PC-9 (cell line): ENCODE measurements at regions not wholly inside any gene's neighbourhood (a gene's known extent, or its start where the extent isn't known, plus 50 kb on each side); places are given as distances from the start of the nearest gene placed in this dataset.

Experiments used
- EZH2 ChIP-seq: fragments of 200-600 bp; sonication (generic); IDR thresholded peaks from 2 replicates; pipeline ENCODE4 v1.8.0; 2017; ENCODE audit warnings: antibody characterized with exemption, low read depth
- TF ChIP-seq, protein P1 (sequence below): fragments of 200-600 bp; sonication (generic); conservative IDR thresholded peaks from 2 replicates; pipeline ENCODE4 v1.6.1; 2017; ENCODE audit warnings: mixed run types, antibody characterized with exemption, mild to moderate bottlenecking, moderate library complexity

DNA sequence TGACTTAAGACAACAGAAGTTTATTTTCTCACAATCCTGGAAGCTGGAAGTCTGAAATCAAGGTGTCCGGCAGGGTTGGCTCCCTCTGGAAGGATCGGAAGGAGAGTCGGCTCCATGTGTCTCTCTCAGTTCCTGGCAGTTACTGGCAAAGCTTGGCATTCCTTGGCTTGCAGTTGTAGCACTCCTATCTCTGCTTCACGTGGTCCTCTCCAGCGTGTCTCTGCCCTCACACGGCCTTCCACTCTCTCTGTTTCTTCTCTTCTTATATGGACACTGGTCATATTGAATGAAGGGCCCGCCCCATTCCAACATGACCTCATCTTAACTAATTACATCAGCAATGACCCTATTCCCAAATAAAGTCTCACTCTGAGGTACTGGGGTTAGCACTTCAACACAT lies 60.1 kb upstream of the TUNAR start:
- no peak for TF ChIP-seq EZH2
- TF ChIP-seq, protein P1, sequence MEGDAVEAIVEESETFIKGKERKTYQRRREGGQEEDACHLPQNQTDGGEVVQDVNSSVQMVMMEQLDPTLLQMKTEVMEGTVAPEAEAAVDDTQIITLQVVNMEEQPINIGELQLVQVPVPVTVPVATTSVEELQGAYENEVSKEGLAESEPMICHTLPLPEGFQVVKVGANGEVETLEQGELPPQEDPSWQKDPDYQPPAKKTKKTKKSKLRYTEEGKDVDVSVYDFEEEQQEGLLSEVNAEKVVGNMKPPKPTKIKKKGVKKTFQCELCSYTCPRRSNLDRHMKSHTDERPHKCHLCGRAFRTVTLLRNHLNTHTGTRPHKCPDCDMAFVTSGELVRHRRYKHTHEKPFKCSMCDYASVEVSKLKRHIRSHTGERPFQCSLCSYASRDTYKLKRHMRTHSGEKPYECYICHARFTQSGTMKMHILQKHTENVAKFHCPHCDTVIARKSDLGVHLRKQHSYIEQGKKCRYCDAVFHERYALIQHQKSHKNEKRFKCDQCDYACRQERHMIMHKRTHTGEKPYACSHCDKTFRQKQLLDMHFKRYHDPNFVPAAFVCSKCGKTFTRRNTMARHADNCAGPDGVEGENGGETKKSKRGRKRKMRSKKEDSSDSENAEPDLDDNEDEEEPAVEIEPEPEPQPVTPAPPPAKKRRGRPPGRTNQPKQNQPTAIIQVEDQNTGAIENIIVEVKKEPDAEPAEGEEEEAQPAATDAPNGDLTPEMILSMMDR: no peak
